OCI-LY3 (cell line): ENCODE measurements at regions not wholly inside any gene's neighbourhood (a gene's known extent, or its start where the extent isn't known, plus 50 kb on each side); places are given as distances from the start of the nearest gene placed in this dataset.

Source experiments
- H2AFZ ChIP-seq: fragments of 200-600, 300-600 bp; shearing (Covaris generic); 2 replicates; pipeline ENCODE4 v1.6.0; 2014; ENCODE audit warnings: antibody characterized with exemption, low read depth, low read length
- H3K27ac ChIP-seq: fragments of 200-600, 300-600 bp; sonication (generic); 2 replicates; pipeline ENCODE4 v1.5.1; 2014; ENCODE audit warnings: mild to moderate bottlenecking, low read length, moderate library complexity, mixed read lengths
- H3K27me3 ChIP-seq: fragments of 200-600, 300-600 bp; sonication (generic); 2 replicates; pipeline ENCODE4 v1.6.1; 2014; ENCODE audit warnings: low read depth, low read length, mixed read lengths
- H3K36me3 ChIP-seq: fragments of 200-600, 300-600 bp; sonication (generic); replicated peaks from 2 replicates; pipeline ENCODE3; 2014; ENCODE audit warnings: low read depth, low read length, mixed read lengths
- H3K4me1 ChIP-seq: fragments of 300-600, 200-600 bp; sonication (generic); 2 replicates; pipeline ENCODE4 v1.6.1; 2014; ENCODE audit warnings: low read length, mixed read lengths
- H3K4me2 ChIP-seq: fragments of 200-600, 300-600 bp; sonication (generic); 2 replicates; pipeline ENCODE4 v1.6.1; 2014; ENCODE audit warnings: low read length, mixed read lengths
- H3K4me3 ChIP-seq: fragments of 300-600, 200-600 bp; sonication (generic); 2 replicates; pipeline ENCODE4 v1.5.1; 2014; ENCODE audit warnings: antibody characterized with exemption, mild to moderate bottlenecking, low read length, moderate library complexity
- H3K79me2 ChIP-seq: fragments of 300-600, 200-600 bp; shearing (Covaris generic); 2 replicates; pipeline ENCODE4 v1.6.1; 2014; ENCODE audit warnings: mild to moderate bottlenecking, low read length, mixed read lengths
- H3K9ac ChIP-seq: fragments of 300-600, 200-600 bp; shearing (Covaris generic); 2 replicates; pipeline ENCODE4 v1.6.0; 2014; ENCODE audit warnings: mild to moderate bottlenecking, low read length, moderate library complexity
- H3K9me3 ChIP-seq: fragments of 200-600, 300-600 bp; shearing (Covaris generic); 2 replicates; pipeline ENCODE4 v1.6.1; 2014; ENCODE audit warnings: low read length, mixed read lengths; ENCODE audit not compliant: insufficient read depth
- H4K20me1 ChIP-seq: fragments of 200-600, 300-600 bp; sonication (generic); 2 replicates; pipeline ENCODE4 v1.6.1; 2016; ENCODE audit warnings: low read length, mixed read lengths; ENCODE audit not compliant: insufficient read depth
- CTCF ChIP-seq: fragments of 200-600, 300-600 bp; sonication (generic); IDR thresholded peaks from 2 replicates; pipeline ENCODE4 v1.5.1; 2014; ENCODE audit warnings: antibody characterized with exemption, low read length, low read depth
- EZH2phosphoT487 ChIP-seq: fragments of 200-600 bp; shearing (Covaris generic); IDR thresholded peaks from 2 replicates; pipeline ENCODE4 v1.6.1; 2018; ENCODE audit warnings: antibody characterized with exemption, mixed run types, low read depth

GRCh38 chr1:181345146-181345545 is 138.2 kb upstream of the CACNA1E start:
- H3K9ac ChIP-seq: no peak overlapping the region
- H3K4me1 ChIP-seq: no peaks in the 10 kb centered on the region
- no peak overlapping the region for H3K4me2 ChIP-seq
- no peak overlapping the region for H3K4me3 ChIP-seq
- TF ChIP-seq EZH2phosphoT487 (no peak), CTCF (no peak)
- no peaks in the 10 kb centered on the region for H3K9me3 ChIP-seq
- peaks cover 53% of the 10 kb centered on the region for H3K27me3 ChIP-seq
- H3K27ac ChIP-seq: no peak overlapping the region
- H2AFZ ChIP-seq: no peak overlapping the region
- H3K36me3 ChIP-seq: no peaks in the 10 kb centered on the region
- no peaks in the 10 kb centered on the region for H3K79me2 ChIP-seq
- no peaks in the 10 kb centered on the region for H4K20me1 ChIP-seq

GRCh38 chr1:181347495-181348390 is 135.6 kb upstream of the CACNA1E start:
- Histone ChIP-seq H3K9ac (no peak overlapping the region), H3K79me2 (no peaks in the 10 kb centered on the region), H3K27ac (no peak overlapping the region), H2AFZ (no peak overlapping the region), H3K4me2 (no peak overlapping the region), H3K36me3 (no peaks in the 10 kb centered on the region), H3K4me3 (no peak overlapping the region), H3K27me3 (peaks cover 50% of the 10 kb centered on the region), H4K20me1 (no peaks in the 10 kb centered on the region), H3K9me3 (no peaks in the 10 kb centered on the region), H3K4me1 (no peaks in the 10 kb centered on the region)
- no peak for TF ChIP-seq EZH2phosphoT487
- TF ChIP-seq CTCF: no peak

GRCh38 chr1:181349512-181349911 is 133.8 kb upstream of the CACNA1E start:
- H3K4me1 ChIP-seq: no peaks in the 10 kb centered on the region
- H3K4me3 ChIP-seq: no peak overlapping the region
- no peak overlapping the region for H3K4me2 ChIP-seq
- H3K79me2 ChIP-seq: no peaks in the 10 kb centered on the region
- no peak overlapping the region for H3K9ac ChIP-seq
- H3K9me3 ChIP-seq: no peaks in the 10 kb centered on the region
- no peak for TF ChIP-seq CTCF
- TF ChIP-seq EZH2phosphoT487: no peak
- H4K20me1 ChIP-seq: no peaks in the 10 kb centered on the region
- H3K27me3 ChIP-seq: peaks cover 34% of the 10 kb centered on the region
- H2AFZ ChIP-seq: no peak overlapping the region
- no peaks in the 10 kb centered on the region for H3K36me3 ChIP-seq
- H3K27ac ChIP-seq: no peak overlapping the region

GRCh38 chr1:181350131-181350530 is 133.2 kb upstream of the CACNA1E start:
- H3K79me2 ChIP-seq: no peaks in the 10 kb centered on the region
- H3K27ac ChIP-seq: no peak overlapping the region
- no peaks in the 10 kb centered on the region for H3K9me3 ChIP-seq
- H3K27me3 ChIP-seq: peaks cover 31% of the 10 kb centered on the region
- no peaks in the 10 kb centered on the region for H4K20me1 ChIP-seq
- TF ChIP-seq EZH2phosphoT487 (no peak), CTCF (no peak)
- H2AFZ ChIP-seq: no peak overlapping the region
- no peaks in the 10 kb centered on the region for H3K36me3 ChIP-seq
- H3K4me1 ChIP-seq: no peaks in the 10 kb centered on the region
- H3K4me3 ChIP-seq: no peak overlapping the region
- H3K4me2 ChIP-seq: no peak overlapping the region
- H3K9ac ChIP-seq: no peak overlapping the region
